Liver (tissue), 3 donors: ENCODE measurements at regions not wholly inside any gene's neighbourhood (a gene's known extent, or its start where the extent isn't known, plus 50 kb on each side); places are given as distances from the start of the nearest gene placed in this dataset.

Source experiments
- CTCF ChIP-seq: fragments of 150-350 bp; IDR thresholded peaks from 2 replicates; pipeline ENCODE4 v1.5.1; 2017; ENCODE audit warnings: improper control_type of control experiment, low read depth, low read length; ENCODE audit not compliant: missing input control
- NR2F2 ChIP-seq: IDR thresholded peaks from 2 replicates; pipeline ENCODE4 v1.6.1; 2016; ENCODE audit warnings: antibody characterized with exemption
- donor health status: healthy.
- donor health status: healthy.

GRCh38 chr2:53315149-53315548 is 452.5 kb upstream of the CHAC2 start:
- TF ChIP-seq CTCF (no peak), NR2F2 (no peak)
